ENCODE measurements at regions not wholly inside any gene's neighbourhood (a gene's known extent, or its start where the extent isn't known, plus 50 kb on each side); places are given as distances from the start of the nearest gene placed in this dataset.

- no peak for DNase-seq (ENCODE audit: low read depth in 2 of 2)
Measured at GRCh38 chrX:20477219-20477618, 210.5 kb upstream of the RPS6KA3 start.

GRCh38 chrX:20472620-20473258 lies 206.0 kb upstream of the RPS6KA3 start:
- no peak for DNase-seq (ENCODE audit: low read depth in 2 of 2)

GRCh38 chrX:20472148-20472547 lies 205.4 kb upstream of the RPS6KA3 start:
- DNase-seq (ENCODE audit: low read depth in 2 of 2) = no peak

- no peak for DNase-seq (ENCODE audit: low read depth in 2 of 2)
Measured at GRCh38 chrX:20471483-20471882, 204.8 kb upstream of the RPS6KA3 start.

- no peak for DNase-seq (ENCODE audit: low read depth in 2 of 2)
Measured at GRCh38 chrX:20463296-20464075, 196.8 kb upstream of the RPS6KA3 start.

- no peak for DNase-seq (ENCODE audit: low read depth in 2 of 2)
Measured at GRCh38 chrX:20461576-20461975, 194.9 kb upstream of the RPS6KA3 start.

GRCh38 chrX:20461002-20461401 lies 194.3 kb upstream of the RPS6KA3 start:
- DNase-seq (ENCODE audit: low read depth in 2 of 2) = no peak

GRCh38 chrX:20459410-20460350 lies 193.0 kb upstream of the RPS6KA3 start:
- no peak for DNase-seq (ENCODE audit: low read depth in 2 of 2)

GRCh38 chrX:20456971-20457370 lies 190.3 kb upstream of the RPS6KA3 start:
- DNase-seq (ENCODE audit: low read depth in 2 of 2) = no peak

GRCh38 chrX:20455001-20455400 lies 188.3 kb upstream of the RPS6KA3 start:
- no peak for DNase-seq (ENCODE audit: low read depth in 2 of 2)

GRCh38 chrX:20454117-20454516 lies 187.4 kb upstream of the RPS6KA3 start:
- DNase-seq (ENCODE audit: low read depth in 2 of 2) = no peak

- no peak for DNase-seq (ENCODE audit: low read depth in 2 of 2)
Measured at GRCh38 chrX:20452487-20452886, 185.8 kb upstream of the RPS6KA3 start.

GRCh38 chrX:20451929-20452328 lies 185.2 kb upstream of the RPS6KA3 start:
- DNase-seq (ENCODE audit: low read depth in 2 of 2) = no peak

- DNase-seq (ENCODE audit: low read depth in 2 of 2) = no peak
Measured at GRCh38 chrX:20445109-20445508, 178.4 kb upstream of the RPS6KA3 start.

- peak; percentile 23 to 30 for DNase-seq (ENCODE audit: low read depth in 2 of 2)
Measured at GRCh38 chrX:20442597-20442996, 175.9 kb upstream of the RPS6KA3 start.

- DNase-seq (ENCODE audit: low read depth in 2 of 2) = no peak
Measured at GRCh38 chrX:20441123-20441522, 174.4 kb upstream of the RPS6KA3 start.

GRCh38 chrX:20438871-20439526 lies 172.3 kb upstream of the RPS6KA3 start:
- DNase-seq (ENCODE audit: low read depth in 2 of 2) = no peak

GRCh38 chrX:20437683-20438082 lies 171.0 kb upstream of the RPS6KA3 start:
- DNase-seq (ENCODE audit: low read depth in 2 of 2) = no peak

GRCh38 chrX:20435913-20436312 lies 169.2 kb upstream of the RPS6KA3 start:
- DNase-seq (ENCODE audit: low read depth in 2 of 2) = no peak

- DNase-seq (ENCODE audit: low read depth in 2 of 2) = no peak
Measured at GRCh38 chrX:20434986-20435385, 168.3 kb upstream of the RPS6KA3 start.

- no peak for DNase-seq (ENCODE audit: low read depth in 2 of 2)
Measured at GRCh38 chrX:20433388-20433775, 166.7 kb upstream of the RPS6KA3 start.
